Neural cell (in vitro differentiated cells): ENCODE measurements at regions not wholly inside any gene's neighbourhood (a gene's known extent, or its start where the extent isn't known, plus 50 kb on each side); places are given as distances from the start of the nearest gene placed in this dataset.

ENCODE experiments used
- H2AFZ ChIP-seq: fragments of 200-600, 300-800 bp; sonication (generic), shearing (Covaris generic); 2 replicates; pipeline ENCODE4 v1.6.0; 2014; ENCODE audit warnings: low read depth, mild to moderate bottlenecking, antibody characterized with exemption, low read length, moderate library complexity
- H3F3A ChIP-seq: fragments of 200-600 bp; shearing (Covaris generic); 2 replicates; pipeline ENCODE4 v1.6.1; 2016; ENCODE audit warnings: mild to moderate bottlenecking, moderate library complexity, mixed read lengths, antibody characterized with exemption, low read length; ENCODE audit not compliant: insufficient read depth, poor library complexity, severe bottlenecking
- H3K27ac ChIP-seq: fragments of 200-600, 300-800 bp; sonication (generic), shearing (Covaris generic); 2 replicates; pipeline ENCODE4 v1.5.1; 2014; ENCODE audit warnings: mild to moderate bottlenecking, low read length, moderate library complexity
- H3K27me3 ChIP-seq: fragments of 300-800, 200-600 bp; sonication (generic), shearing (Covaris generic); 2 replicates; pipeline ENCODE4 v1.6.0; 2014; ENCODE audit warnings: mild to moderate bottlenecking, low read depth, low read length, moderate library complexity; ENCODE audit not compliant: insufficient read depth
- H3K36me3 ChIP-seq: fragments of 300-800, 200-600 bp; sonication (generic), shearing (Covaris generic); 2 replicates; pipeline ENCODE4 v1.5.1; 2014; ENCODE audit warnings: mild to moderate bottlenecking, antibody characterized with exemption, low read length, moderate library complexity; ENCODE audit not compliant: insufficient read depth
- H3K4me2 ChIP-seq: fragments of 300-800, 200-600 bp; sonication (generic), shearing (Covaris generic); 2 replicates; pipeline ENCODE4 v1.6.0; 2014; ENCODE audit warnings: mild to moderate bottlenecking, low read length
- H3K4me3 ChIP-seq: fragments of 300-800, 200-600 bp; sonication (generic), shearing (Covaris generic); 2 replicates; pipeline ENCODE4 v1.5.1; 2014; ENCODE audit warnings: mild to moderate bottlenecking, low read length, moderate library complexity
- H3K79me2 ChIP-seq: fragments of 200-600 bp; shearing (Covaris generic); replicated peaks from 2 replicates; pipeline ENCODE4 v1.6.0; 2014; ENCODE audit warnings: mild to moderate bottlenecking, low read length, moderate library complexity; ENCODE audit not compliant: insufficient read depth
- H3K9ac ChIP-seq: fragments of 300-800, 200-600 bp; sonication (generic), shearing (Covaris generic); 2 replicates; pipeline ENCODE4 v1.6.1; 2016; ENCODE audit warnings: mild to moderate bottlenecking, low read length, mixed read lengths
- H3K9me2 ChIP-seq: fragments of 200-600 bp; shearing (Covaris generic); 2 replicates; pipeline ENCODE4 v1.6.1; 2016; ENCODE audit warnings: mild to moderate bottlenecking, low read length, mixed read lengths; ENCODE audit not compliant: insufficient read depth
- H3K9me3 ChIP-seq: fragments of 200-600, 300-800 bp; sonication (generic), shearing (Covaris generic); 2 replicates; pipeline ENCODE4 v1.6.1; 2016; ENCODE audit warnings: mild to moderate bottlenecking, mixed run types, low read length, moderate library complexity, mixed read lengths
- H4K20me1 ChIP-seq: fragments of 200-600 bp; shearing (Covaris generic); 2 replicates; pipeline ENCODE4 v1.6.1; 2016; ENCODE audit warnings: mild to moderate bottlenecking, mixed run types; ENCODE audit not compliant: insufficient read depth
- EP300 ChIP-seq: fragments of 450-650 bp; conservative IDR thresholded peaks from 2 replicates; pipeline ENCODE4 v1.6.1; 2014; ENCODE audit warnings: antibody characterized with exemption, mild to moderate bottlenecking, moderate library complexity; ENCODE audit not compliant: poor library complexity, severe bottlenecking
- EZH2 ChIP-seq: fragments of 200-600, 300-800 bp; shearing (Covaris generic), sonication (generic); IDR thresholded peaks from 2 replicates; pipeline ENCODE4 v1.6.1; 2014; ENCODE audit warnings: antibody characterized with exemption, low read length, borderline replicate concordance, mild to moderate bottlenecking; ENCODE audit not compliant: insufficient read depth, poor library complexity, severe bottlenecking
- MXI1 ChIP-seq: fragments of 450-650 bp; conservative IDR thresholded peaks from 2 replicates; pipeline ENCODE4 v1.6.1; 2014; ENCODE audit warnings: antibody characterized with exemption, mild to moderate bottlenecking; ENCODE audit not compliant: poor library complexity, severe bottlenecking
- POLR2AphosphoS5 ChIP-seq: IDR thresholded peaks from 2 replicates; pipeline ENCODE4 v1.6.1; 2012
- RAD21 ChIP-seq: fragments of 450-650 bp; conservative IDR thresholded peaks from 2 replicates; pipeline ENCODE4 v1.6.1; 2014; ENCODE audit warnings: antibody characterized with exemption, mild to moderate bottlenecking, moderate library complexity
- SMC3 ChIP-seq: fragments of 450-650 bp; conservative IDR thresholded peaks from 2 replicates; pipeline ENCODE4 v1.6.1; 2014; ENCODE audit warnings: antibody characterized with exemption, mild to moderate bottlenecking, moderate library complexity; ENCODE audit not compliant: poor library complexity
- TAF1 ChIP-seq: IDR thresholded peaks from 2 replicates; pipeline ENCODE4 v1.6.1; 2012; ENCODE audit warnings: low read depth
- TF ChIP-seq, protein P1 (sequence below): fragments of 450-650 bp; IDR thresholded peaks from 2 replicates; pipeline ENCODE4 v1.5.1; 2014; ENCODE audit warnings: antibody characterized with exemption, mild to moderate bottlenecking, moderate library complexity; ENCODE audit not compliant: poor library complexity, severe bottlenecking
- TF ChIP-seq, protein P2 (sequence below): IDR thresholded peaks from 2 replicates; pipeline ENCODE4 v1.6.1; 2012; ENCODE audit warnings: borderline replicate concordance

DNA sequence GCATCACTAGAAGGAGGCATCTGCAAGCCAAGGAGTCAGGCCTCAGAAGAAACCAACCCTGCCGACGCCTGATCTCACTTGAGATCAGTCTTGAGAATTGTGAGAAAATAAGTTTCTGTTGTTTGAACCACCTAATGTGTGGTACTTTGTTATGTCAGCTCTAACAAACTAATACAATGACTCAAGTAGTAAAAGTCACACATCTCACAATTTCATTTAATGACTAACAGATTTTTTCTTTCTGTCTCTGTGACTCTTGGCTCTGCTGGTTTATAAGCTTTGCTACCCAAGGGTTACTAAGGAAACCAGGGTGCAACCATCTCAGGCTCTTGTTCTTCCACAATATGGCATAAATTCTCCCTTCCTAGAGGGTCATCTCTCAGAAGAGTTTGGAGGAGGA lies 315.8 kb upstream of the GRAMD2B start:
- Histone ChIP-seq H3K27me3 (no peaks in the 10 kb centered on the region), H3K4me3 (no peak overlapping the region), H3K9ac (no peak overlapping the region), H3K36me3 (no peaks in the 10 kb centered on the region), H3K9me3 (no peaks in the 10 kb centered on the region), H3F3A (no peaks in the 10 kb centered on the region), H3K27ac (no peak overlapping the region), H3K9me2 (no peaks in the 10 kb centered on the region), H3K4me2 (no peak overlapping the region), H2AFZ (no peak overlapping the region), H4K20me1 (no peaks in the 10 kb centered on the region), H3K79me2 (no peaks in the 10 kb centered on the region)
- TF ChIP-seq, protein P1, sequence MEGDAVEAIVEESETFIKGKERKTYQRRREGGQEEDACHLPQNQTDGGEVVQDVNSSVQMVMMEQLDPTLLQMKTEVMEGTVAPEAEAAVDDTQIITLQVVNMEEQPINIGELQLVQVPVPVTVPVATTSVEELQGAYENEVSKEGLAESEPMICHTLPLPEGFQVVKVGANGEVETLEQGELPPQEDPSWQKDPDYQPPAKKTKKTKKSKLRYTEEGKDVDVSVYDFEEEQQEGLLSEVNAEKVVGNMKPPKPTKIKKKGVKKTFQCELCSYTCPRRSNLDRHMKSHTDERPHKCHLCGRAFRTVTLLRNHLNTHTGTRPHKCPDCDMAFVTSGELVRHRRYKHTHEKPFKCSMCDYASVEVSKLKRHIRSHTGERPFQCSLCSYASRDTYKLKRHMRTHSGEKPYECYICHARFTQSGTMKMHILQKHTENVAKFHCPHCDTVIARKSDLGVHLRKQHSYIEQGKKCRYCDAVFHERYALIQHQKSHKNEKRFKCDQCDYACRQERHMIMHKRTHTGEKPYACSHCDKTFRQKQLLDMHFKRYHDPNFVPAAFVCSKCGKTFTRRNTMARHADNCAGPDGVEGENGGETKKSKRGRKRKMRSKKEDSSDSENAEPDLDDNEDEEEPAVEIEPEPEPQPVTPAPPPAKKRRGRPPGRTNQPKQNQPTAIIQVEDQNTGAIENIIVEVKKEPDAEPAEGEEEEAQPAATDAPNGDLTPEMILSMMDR: no peak
- TF ChIP-seq RAD21 (no peak), EZH2 (no peak), EP300 (no peak), MXI1 (no peak), SMC3 (no peak), POLR2AphosphoS5 (no peak), TAF1 (no peak)
- TF ChIP-seq, protein P2, sequence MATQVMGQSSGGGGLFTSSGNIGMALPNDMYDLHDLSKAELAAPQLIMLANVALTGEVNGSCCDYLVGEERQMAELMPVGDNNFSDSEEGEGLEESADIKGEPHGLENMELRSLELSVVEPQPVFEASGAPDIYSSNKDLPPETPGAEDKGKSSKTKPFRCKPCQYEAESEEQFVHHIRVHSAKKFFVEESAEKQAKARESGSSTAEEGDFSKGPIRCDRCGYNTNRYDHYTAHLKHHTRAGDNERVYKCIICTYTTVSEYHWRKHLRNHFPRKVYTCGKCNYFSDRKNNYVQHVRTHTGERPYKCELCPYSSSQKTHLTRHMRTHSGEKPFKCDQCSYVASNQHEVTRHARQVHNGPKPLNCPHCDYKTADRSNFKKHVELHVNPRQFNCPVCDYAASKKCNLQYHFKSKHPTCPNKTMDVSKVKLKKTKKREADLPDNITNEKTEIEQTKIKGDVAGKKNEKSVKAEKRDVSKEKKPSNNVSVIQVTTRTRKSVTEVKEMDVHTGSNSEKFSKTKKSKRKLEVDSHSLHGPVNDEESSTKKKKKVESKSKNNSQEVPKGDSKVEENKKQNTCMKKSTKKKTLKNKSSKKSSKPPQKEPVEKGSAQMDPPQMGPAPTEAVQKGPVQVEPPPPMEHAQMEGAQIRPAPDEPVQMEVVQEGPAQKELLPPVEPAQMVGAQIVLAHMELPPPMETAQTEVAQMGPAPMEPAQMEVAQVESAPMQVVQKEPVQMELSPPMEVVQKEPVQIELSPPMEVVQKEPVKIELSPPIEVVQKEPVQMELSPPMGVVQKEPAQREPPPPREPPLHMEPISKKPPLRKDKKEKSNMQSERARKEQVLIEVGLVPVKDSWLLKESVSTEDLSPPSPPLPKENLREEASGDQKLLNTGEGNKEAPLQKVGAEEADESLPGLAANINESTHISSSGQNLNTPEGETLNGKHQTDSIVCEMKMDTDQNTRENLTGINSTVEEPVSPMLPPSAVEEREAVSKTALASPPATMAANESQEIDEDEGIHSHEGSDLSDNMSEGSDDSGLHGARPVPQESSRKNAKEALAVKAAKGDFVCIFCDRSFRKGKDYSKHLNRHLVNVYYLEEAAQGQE: no peak

DNA sequence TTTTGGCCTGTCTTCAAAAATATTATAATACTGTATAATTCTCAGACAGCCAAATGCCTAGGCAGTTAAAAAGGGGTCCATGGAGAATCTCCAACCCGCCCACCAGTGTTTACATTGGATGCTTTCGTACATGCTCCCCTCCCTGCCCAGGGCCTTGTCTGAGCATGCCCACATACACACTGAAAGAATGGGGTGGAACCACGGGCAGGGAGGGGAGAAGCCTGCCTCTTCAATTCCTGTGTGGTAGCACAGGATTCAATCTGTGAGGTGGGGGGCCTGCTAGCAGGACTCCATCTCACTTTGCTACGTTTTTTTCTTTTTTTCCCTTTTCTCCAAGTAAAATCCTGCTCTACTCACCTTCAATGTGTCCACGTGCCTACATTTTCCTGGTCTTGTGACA lies 314.7 kb upstream of the GRAMD2B start:
- no peaks in the 10 kb centered on the region for H3K9me3 ChIP-seq
- no peaks in the 10 kb centered on the region for H3K27me3 ChIP-seq
- no peak overlapping the region for H3K4me2 ChIP-seq
- no peaks in the 10 kb centered on the region for H3F3A ChIP-seq
- no peak overlapping the region for H2AFZ ChIP-seq
- H4K20me1 ChIP-seq: no peaks in the 10 kb centered on the region
- no peak overlapping the region for H3K27ac ChIP-seq
- H3K9me2 ChIP-seq: no peaks in the 10 kb centered on the region
- no peak overlapping the region for H3K4me3 ChIP-seq
- no peak overlapping the region for H3K9ac ChIP-seq
- no peaks in the 10 kb centered on the region for H3K79me2 ChIP-seq
- TF ChIP-seq, protein P1: no peak
- TF ChIP-seq, protein P2: no peak
- TF ChIP-seq TAF1: no peak
- no peak for TF ChIP-seq POLR2AphosphoS5
- no peak for TF ChIP-seq EP300
- TF ChIP-seq EZH2: no peak
- no peak for TF ChIP-seq SMC3
- TF ChIP-seq RAD21: no peak
- no peak for TF ChIP-seq MXI1
- H3K36me3 ChIP-seq: no peaks in the 10 kb centered on the region
